Panc1 (cell line): ENCODE measurements at regions not wholly inside any gene's neighbourhood (a gene's known extent, or its start where the extent isn't known, plus 50 kb on each side); places are given as distances from the start of the nearest gene placed in this dataset.

Experiments used
- ATAC-seq: fragments of 200-7000 bp; cut with Tn5 transposase; 2 replicates; pipeline ENCODE4 v1.9.1; 2020; ENCODE audit warnings: mild to moderate bottlenecking, moderate library complexity
- BruUV-seq: library from RNA; stranded (reverse); fragments of 400-500 nt; replicated peaks from 2 replicates; lab custom pipeline; 2021; lab: Mats Ljungman, UMichigan
- CTCF ChIA-PET: fragments of 300-600 bp; sonication (Branson Sonifier 250); formaldehyde crosslinking; loops from one replicate; lab custom pipeline; 2022; ENCODE audit warnings: antibody characterized with exemption; lab: Charles Lee
- POLR2A ChIA-PET: fragments of 300-600 bp; sonication (Branson Sonifier 250); formaldehyde crosslinking; loops from one replicate; lab custom pipeline; 2022; ENCODE audit warnings: antibody characterized with exemption; lab: Charles Lee
- DNase-seq: peaks from one replicate; pipeline ENCODE4 v3.0.0-alpha.2; 2010; ENCODE audit warnings: low read depth, low spot score
- H3K27ac ChIP-seq: 2 replicates; pipeline ENCODE4 v1.5.1; 2011; ENCODE audit warnings: mild to moderate bottlenecking, low read length, inconsistent platforms
- H3K27me3 ChIP-seq: fragments of 200-500 bp; sonication (Bioruptor generic); 2 replicates; pipeline ENCODE4 v1.6.0; 2014; ENCODE audit warnings: low read length, inconsistent platforms; ENCODE audit not compliant: control insufficient read depth, insufficient read depth
- H3K36me3 ChIP-seq: fragments of 200-500 bp; sonication (Bioruptor generic); 2 replicates; pipeline ENCODE4 v1.5.1; 2014; ENCODE audit warnings: inconsistent platforms, mild to moderate bottlenecking, low read length, moderate library complexity; ENCODE audit not compliant: control insufficient read depth, insufficient read depth
- H3K4me1 ChIP-seq: 2 replicates; pipeline ENCODE4 v1.5.1; 2011; ENCODE audit warnings: inconsistent platforms, mild to moderate bottlenecking, low read length, moderate library complexity; ENCODE audit not compliant: control insufficient read depth, insufficient read depth
- H3K4me3 ChIP-seq, 2 experiments: 2 replicates each; pipeline ENCODE4 v1.5.1; 2011 to 2012; ENCODE audit warnings: low read depth in 2 of 2, low read length in 2 of 2, mild to moderate bottlenecking in 2 of 2, inconsistent platforms in 1 of 2, moderate library complexity in 1 of 2
- H3K9me3 ChIP-seq: fragments of 200-500 bp; sonication (Bioruptor generic); 2 replicates; pipeline ENCODE4 v1.5.1; 2014; ENCODE audit warnings: low read depth, mild to moderate bottlenecking, inconsistent platforms, low read length, moderate library complexity; ENCODE audit not compliant: control insufficient read depth, insufficient read depth
- POLR2AphosphoS5 ChIP-seq: IDR thresholded peaks from 2 replicates; pipeline ENCODE4 v1.6.1; 2012; ENCODE audit warnings: mild to moderate bottlenecking, low read depth, low read length, moderate library complexity
- SIN3A ChIP-seq: IDR thresholded peaks from 2 replicates; pipeline ENCODE4 v1.6.1; 2012; ENCODE audit warnings: low read depth, mild to moderate bottlenecking, low read length, moderate library complexity, borderline replicate concordance; ENCODE audit not compliant: insufficient read depth
- TCF7L2 ChIP-seq: IDR thresholded peaks from 2 replicates; pipeline ENCODE4 v1.6.1; 2011; ENCODE audit warnings: mild to moderate bottlenecking, low read depth, low read length, inconsistent platforms
- in situ Hi-C: cut with HindIII; loops from 2 replicates; pipeline ENCODE4 v1.10.0; 2016; ENCODE audit warnings: low sequenced_read_pairs, low pct_unique_long_range_greater_than_20kb
- intact Hi-C: fragments of 100-400 bp; cut with micrococcal nuclease; formaldehyde crosslinking; loops from one replicate; pipeline ENCODE4 v1.10.0; 2022; ENCODE audit not compliant: unreplicated experiment
- TF ChIP-seq, protein P1 (sequence below): fragments of 450-650 bp; IDR thresholded peaks from 2 replicates; pipeline ENCODE4 v1.5.1; 2017; ENCODE audit warnings: mild to moderate bottlenecking
- TF ChIP-seq, protein P2 (sequence below), 2 experiments: IDR thresholded peaks; 2 replicates each; pipeline ENCODE4 v1.6.1; 2011 to 2012; ENCODE audit warnings: low read depth in 2 of 2, control low read depth in 1 of 2, low read length in 1 of 2, mild to moderate bottlenecking in 1 of 2, moderate library complexity in 1 of 2; ENCODE audit not compliant: insufficient read depth in 1 of 2

DNA sequence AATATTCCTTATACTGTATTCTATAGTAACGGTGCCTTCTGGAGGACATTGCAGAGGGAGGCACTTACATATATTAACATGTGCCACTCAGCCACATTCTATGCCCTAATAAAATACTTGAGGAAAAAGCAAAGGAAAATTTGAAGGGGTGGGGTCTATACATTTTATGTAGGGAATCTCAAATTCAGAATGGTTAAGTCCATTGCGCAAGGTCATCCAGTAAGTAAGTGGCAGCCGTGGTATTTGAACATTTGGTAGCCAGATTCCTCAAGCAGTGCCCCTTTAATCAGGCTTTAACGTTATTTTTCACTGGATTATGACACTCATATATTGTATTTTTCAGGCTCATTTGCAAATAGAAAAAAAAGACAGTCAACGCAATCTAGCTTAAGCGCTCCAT, 738.3 kb downstream of the DOK5 start:
- TF ChIP-seq TCF7L2 (no peak), POLR2AphosphoS5 (no peak), SIN3A (no peak)
- TF ChIP-seq, protein P1, sequence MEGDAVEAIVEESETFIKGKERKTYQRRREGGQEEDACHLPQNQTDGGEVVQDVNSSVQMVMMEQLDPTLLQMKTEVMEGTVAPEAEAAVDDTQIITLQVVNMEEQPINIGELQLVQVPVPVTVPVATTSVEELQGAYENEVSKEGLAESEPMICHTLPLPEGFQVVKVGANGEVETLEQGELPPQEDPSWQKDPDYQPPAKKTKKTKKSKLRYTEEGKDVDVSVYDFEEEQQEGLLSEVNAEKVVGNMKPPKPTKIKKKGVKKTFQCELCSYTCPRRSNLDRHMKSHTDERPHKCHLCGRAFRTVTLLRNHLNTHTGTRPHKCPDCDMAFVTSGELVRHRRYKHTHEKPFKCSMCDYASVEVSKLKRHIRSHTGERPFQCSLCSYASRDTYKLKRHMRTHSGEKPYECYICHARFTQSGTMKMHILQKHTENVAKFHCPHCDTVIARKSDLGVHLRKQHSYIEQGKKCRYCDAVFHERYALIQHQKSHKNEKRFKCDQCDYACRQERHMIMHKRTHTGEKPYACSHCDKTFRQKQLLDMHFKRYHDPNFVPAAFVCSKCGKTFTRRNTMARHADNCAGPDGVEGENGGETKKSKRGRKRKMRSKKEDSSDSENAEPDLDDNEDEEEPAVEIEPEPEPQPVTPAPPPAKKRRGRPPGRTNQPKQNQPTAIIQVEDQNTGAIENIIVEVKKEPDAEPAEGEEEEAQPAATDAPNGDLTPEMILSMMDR, result no peak
- TF ChIP-seq, protein P2, sequence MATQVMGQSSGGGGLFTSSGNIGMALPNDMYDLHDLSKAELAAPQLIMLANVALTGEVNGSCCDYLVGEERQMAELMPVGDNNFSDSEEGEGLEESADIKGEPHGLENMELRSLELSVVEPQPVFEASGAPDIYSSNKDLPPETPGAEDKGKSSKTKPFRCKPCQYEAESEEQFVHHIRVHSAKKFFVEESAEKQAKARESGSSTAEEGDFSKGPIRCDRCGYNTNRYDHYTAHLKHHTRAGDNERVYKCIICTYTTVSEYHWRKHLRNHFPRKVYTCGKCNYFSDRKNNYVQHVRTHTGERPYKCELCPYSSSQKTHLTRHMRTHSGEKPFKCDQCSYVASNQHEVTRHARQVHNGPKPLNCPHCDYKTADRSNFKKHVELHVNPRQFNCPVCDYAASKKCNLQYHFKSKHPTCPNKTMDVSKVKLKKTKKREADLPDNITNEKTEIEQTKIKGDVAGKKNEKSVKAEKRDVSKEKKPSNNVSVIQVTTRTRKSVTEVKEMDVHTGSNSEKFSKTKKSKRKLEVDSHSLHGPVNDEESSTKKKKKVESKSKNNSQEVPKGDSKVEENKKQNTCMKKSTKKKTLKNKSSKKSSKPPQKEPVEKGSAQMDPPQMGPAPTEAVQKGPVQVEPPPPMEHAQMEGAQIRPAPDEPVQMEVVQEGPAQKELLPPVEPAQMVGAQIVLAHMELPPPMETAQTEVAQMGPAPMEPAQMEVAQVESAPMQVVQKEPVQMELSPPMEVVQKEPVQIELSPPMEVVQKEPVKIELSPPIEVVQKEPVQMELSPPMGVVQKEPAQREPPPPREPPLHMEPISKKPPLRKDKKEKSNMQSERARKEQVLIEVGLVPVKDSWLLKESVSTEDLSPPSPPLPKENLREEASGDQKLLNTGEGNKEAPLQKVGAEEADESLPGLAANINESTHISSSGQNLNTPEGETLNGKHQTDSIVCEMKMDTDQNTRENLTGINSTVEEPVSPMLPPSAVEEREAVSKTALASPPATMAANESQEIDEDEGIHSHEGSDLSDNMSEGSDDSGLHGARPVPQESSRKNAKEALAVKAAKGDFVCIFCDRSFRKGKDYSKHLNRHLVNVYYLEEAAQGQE (IDR thresholded peaks at IDR 0.05; ENCODE audit: insufficient read depth in 1 of 2, low read depth in 2 of 2, low read length in 1 of 2), result no peak
- BruUV-seq, result no TSS peak
- CTCF ChIA-PET, result no interaction called here
- Histone ChIP-seq H3K4me3 (no peak overlapping the region), H3K36me3 (no peaks in the 10 kb centered on the region), H3K4me1 (no peaks in the 10 kb centered on the region), H3K9me3 (no peaks in the 10 kb centered on the region), H3K27me3 (no peaks in the 10 kb centered on the region), H3K27ac (no peak overlapping the region)
- in situ Hi-C loops (no loop called here), intact Hi-C loops (no loop called here)
- POLR2A ChIA-PET, result no interaction called here
- no peak for ATAC-seq
- DNase-seq, result no peak

DNA sequence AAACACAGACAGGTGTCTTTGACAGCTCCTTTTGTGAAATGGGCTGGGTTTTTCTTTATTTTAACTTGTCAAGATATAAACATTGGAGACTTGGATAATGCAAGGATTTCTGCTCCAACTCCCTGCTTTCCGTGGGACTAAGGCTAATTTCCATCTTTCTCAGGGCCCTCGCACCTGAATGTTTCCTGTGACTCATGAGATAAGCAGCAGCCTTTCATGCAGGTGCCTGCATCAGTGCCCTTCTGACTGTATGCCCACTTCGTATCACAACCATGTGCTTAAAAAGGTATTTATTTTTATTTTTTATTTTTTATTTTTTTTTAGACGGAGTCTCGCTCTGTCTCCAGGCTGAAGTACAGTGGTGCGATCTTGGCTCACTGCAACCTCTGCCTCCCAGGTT, 736.1 kb downstream of the DOK5 start:
- Histone ChIP-seq H3K4me1 (no peaks in the 10 kb centered on the region), H3K4me3 (no peak overlapping the region), H3K9me3 (no peaks in the 10 kb centered on the region), H3K36me3 (no peaks in the 10 kb centered on the region), H3K27ac (no peak overlapping the region), H3K27me3 (no peaks in the 10 kb centered on the region)
- ATAC-seq (no peak), DNase-seq (no peak)
- in situ Hi-C loops, result no loop called here
- intact Hi-C loops, result no loop called here
- POLR2A ChIA-PET, result no interaction called here
- BruUV-seq, result no TSS peak
- CTCF ChIA-PET, result no interaction called here
- TF ChIP-seq, protein P1, result no peak

DNA sequence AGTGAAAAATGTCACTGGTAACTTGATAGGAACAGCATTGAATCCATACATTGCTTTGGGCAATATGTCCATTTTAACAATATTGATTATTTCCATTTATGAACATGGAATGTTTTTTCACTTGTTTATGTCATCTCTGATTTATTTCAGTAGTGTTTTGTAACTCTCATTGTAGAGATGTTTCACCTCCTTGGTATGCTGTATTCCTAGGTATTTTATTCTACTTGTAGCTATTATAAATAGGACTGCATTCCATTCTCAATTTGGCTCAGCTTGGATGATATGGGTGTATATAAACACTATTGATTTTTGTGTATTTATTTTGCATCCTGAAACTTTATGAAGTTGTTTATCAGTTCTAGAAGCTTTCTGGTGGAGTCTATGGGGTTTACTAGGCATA, 730.3 kb downstream of the DOK5 start:
- no peak for ATAC-seq
- Histone ChIP-seq H3K4me1 (no peaks in the 10 kb centered on the region), H3K36me3 (no peaks in the 10 kb centered on the region), H3K9me3 (no peaks in the 10 kb centered on the region), H3K4me3 (no peak overlapping the region), H3K27ac (no peak overlapping the region), H3K27me3 (no peaks in the 10 kb centered on the region)
- TF ChIP-seq TCF7L2, result no peak
- ChIA-PET CTCF (no interaction called here), POLR2A (no interaction called here)
- no peak for DNase-seq
- intact Hi-C loops, result no loop called here
- in situ Hi-C loops, result no loop called here
- no TSS peak for BruUV-seq
